Body of pancreas (tissue), 4 donors: ENCODE measurements at regions not wholly inside any gene's neighbourhood (a gene's known extent, or its start where the extent isn't known, plus 50 kb on each side); places are given as distances from the start of the nearest gene placed in this dataset.

Source experiments
- ATAC-seq: fragments of 150-250 bp; one replicate; pipeline ENCODE4 v1.9.1; 2016
- DNase-seq, 4 donors: peaks; one replicate each; pipeline ENCODE4 v3.0.0-alpha.2; 2019
- H3K27ac ChIP-seq, 4 donors: fragments of 200-600 bp; sonication (generic); 1 replicate in 3 of 4; 2 replicates in 1 of 4; pipeline versions ENCODE4 v1.5.1 to v1.6.1; 2016 to 2019; ENCODE audit warnings: mild to moderate bottlenecking in 1 of 4, mixed read lengths in 1 of 4, moderate library complexity in 1 of 4
- H3K27me3 ChIP-seq, 2 donors: fragments of 200-600 bp; sonication (generic); one replicate each; pipeline ENCODE4 v1.6.0; 2016; ENCODE audit warnings: mild to moderate bottlenecking in 1 of 2
- H3K36me3 ChIP-seq, 2 donors: fragments of 200-600 bp; sonication (generic); replicated peaks in 1 of 2; 2 replicates each; pipeline ENCODE4 v1.5.1; 2016; ENCODE audit warnings: low read depth in 2 of 2; ENCODE audit not compliant: insufficient read depth in 1 of 2
- H3K4me1 ChIP-seq: fragments of 200-600 bp; sonication (generic); one replicate; pipeline ENCODE4 v1.6.0; 2016
- H3K4me3 ChIP-seq, 2 donors: fragments of 200-600 bp; sonication (generic); 1 replicate in 1 of 2; 2 replicates in 1 of 2; pipeline ENCODE4 v1.5.1; 2016 to 2019
- H3K9me3 ChIP-seq, 3 donors: fragments of 200-600 bp; sonication (generic); 1 replicate in 2 of 3; 2 replicates in 1 of 3; pipeline ENCODE4 v1.5.1; 2016
- POLR2A ChIP-seq, 3 donors: fragments of 450-650 bp; IDR thresholded peaks; one replicate each; pipeline ENCODE4 v1.6.1; 2016; ENCODE audit warnings: antibody characterized with exemption in 3 of 3, mild to moderate bottlenecking in 2 of 3
- WGBS, 2 donors: methylation state at CpG; one replicate each; pipeline ENCODE4 v1.1.5; 2017; 5-methylcytosine and 5-hydroxymethylcytosine counted together
- intact Hi-C: fragments of 100-400 bp; cut with DNase I; formaldehyde crosslinking; loops from one replicate; pipeline ENCODE4 v1.15.1; 2023
- TF ChIP-seq, protein P1 (sequence below), 7 experiments: fragments of 450-650 bp in 4 of 7; fragments of 200-600 bp in 3 of 7; sonication (generic) in 3 of 7; IDR thresholded peaks; one replicate each; pipeline ENCODE4 v1.5.1; 2016 to 2019; ENCODE audit warnings: antibody characterized with exemption in 7 of 7

GRCh38 chr17:77375917-77376651 is 235.3 kb downstream of the SEC14L1 start:
- peak overlapping the region in 3 of 4 donors; percentile 78 to 93 (median 89) for H3K27ac ChIP-seq
- ATAC-seq: no peak
- no peaks in the 10 kb centered on the region for H3K9me3 ChIP-seq
- peaks cover 0 to 6% of the 10 kb centered on the region in 2 donors for H3K27me3 ChIP-seq
- 50 to 51% methylated on average over 11 to 20 of the region's 20 CpGs for WGBS, 2 donors
- H3K4me1 ChIP-seq: peaks cover 95% of the 10 kb centered on the region
- TF ChIP-seq, protein P1, sequence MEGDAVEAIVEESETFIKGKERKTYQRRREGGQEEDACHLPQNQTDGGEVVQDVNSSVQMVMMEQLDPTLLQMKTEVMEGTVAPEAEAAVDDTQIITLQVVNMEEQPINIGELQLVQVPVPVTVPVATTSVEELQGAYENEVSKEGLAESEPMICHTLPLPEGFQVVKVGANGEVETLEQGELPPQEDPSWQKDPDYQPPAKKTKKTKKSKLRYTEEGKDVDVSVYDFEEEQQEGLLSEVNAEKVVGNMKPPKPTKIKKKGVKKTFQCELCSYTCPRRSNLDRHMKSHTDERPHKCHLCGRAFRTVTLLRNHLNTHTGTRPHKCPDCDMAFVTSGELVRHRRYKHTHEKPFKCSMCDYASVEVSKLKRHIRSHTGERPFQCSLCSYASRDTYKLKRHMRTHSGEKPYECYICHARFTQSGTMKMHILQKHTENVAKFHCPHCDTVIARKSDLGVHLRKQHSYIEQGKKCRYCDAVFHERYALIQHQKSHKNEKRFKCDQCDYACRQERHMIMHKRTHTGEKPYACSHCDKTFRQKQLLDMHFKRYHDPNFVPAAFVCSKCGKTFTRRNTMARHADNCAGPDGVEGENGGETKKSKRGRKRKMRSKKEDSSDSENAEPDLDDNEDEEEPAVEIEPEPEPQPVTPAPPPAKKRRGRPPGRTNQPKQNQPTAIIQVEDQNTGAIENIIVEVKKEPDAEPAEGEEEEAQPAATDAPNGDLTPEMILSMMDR (IDR thresholded peaks at IDR 0.05): no peak
- TF ChIP-seq POLR2A (IDR thresholded peaks at IDR 0.05): peak in 1 of 3 donors; percentile 37
- H3K36me3 ChIP-seq: no peaks in the 10 kb centered on the region
- DNase-seq: peak in 1 of 4 donors; percentile 44
- intact Hi-C loops: no loop called here
- no peak overlapping the region for H3K4me3 ChIP-seq

DNA sequence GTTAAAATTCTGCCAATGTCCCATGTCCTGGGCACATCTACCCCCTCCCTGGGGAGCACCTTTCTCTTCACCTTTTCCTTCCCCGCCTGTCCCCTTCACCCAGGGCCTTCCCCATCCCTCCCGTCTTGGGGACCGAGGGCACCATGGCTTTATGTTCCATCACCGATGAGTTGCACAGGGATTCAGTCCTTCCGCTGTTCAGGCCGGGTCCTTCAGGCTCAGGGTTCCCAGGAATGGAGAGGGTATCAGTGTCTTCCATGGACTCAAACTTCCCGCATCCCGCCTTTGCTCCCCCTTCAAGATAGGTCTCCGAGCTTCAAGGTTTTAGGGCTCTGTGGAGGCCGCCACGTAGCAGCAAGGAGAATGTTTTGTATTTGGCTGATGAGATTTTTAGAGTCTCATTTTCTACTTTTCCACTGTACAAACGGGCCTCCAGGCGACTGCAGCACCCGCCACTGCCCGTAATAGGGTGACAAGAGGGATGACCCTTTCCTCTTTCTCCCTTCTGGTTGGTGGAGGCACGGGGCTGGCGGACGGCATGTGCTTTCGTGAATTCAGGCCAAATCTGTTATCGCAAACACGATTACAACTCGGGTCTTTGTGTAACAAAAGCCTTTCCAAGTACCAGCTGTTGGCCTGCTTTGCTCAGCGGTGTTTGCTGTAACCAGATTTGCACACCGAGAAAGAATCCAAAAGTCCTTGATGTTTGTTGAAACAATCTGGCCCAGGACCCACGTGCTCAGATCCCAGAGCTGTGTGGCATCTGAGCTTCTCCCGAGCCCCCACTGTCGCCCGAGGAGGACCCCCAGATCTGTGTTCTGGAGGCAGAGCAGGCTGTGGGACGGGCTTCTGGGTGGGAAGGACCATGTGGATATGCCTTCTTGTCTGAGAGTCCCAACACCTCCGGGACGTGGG is 236.3 kb downstream of the SEC14L1 start:
- Histone ChIP-seq H3K36me3 (no peaks in the 10 kb centered on the region), H3K4me1 (peaks cover 95% of the 10 kb centered on the region), H3K4me3 (no peak overlapping the region), H3K9me3 (no peaks in the 10 kb centered on the region), H3K27me3 (peaks cover 0 to 6% of the 10 kb centered on the region in 2 donors), H3K27ac (peak overlapping the region; percentile 9 to 93 (median 84))
- intact Hi-C loops: no loop called here
- 21 to 28% methylated on average over 24 to 31 of the region's 31 CpGs for WGBS, 2 donors
- ATAC-seq (peak; percentile 70), DNase-seq (peak; percentile 79 to 90 (median 86))
- TF ChIP-seq, protein P1 (IDR thresholded peaks at IDR 0.05): no peak
- TF ChIP-seq POLR2A (IDR thresholded peaks at IDR 0.05): peak in 2 of 3 donors; percentile 10 to 60

DNA sequence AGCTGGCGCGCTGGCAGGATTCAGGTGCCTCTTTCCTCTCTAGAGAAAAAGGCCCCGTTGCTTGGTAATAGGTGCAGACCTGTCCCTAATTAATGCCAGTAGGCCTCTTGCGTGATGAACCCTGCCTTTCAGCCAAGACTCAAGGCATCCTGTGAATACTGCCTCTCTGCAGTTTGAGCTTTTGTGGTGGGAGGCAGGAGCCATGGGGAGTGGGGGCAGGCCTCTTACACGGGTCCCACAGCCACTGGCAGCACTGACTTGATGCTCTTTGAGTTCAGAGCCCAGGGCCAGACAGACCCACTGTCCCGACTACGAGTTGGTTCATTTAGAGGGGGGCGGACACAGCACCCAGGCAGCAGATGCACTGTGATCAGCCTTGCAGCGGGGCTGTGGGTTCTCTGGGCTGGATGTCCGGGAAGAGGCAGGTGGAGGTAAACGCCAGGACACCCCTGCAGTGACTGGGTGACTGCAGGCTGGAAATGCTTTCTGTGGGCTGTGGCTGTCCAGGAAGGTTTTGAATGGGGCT is 237.0 kb downstream of the SEC14L1 start:
- peaks cover 0 to 6% of the 10 kb centered on the region in 2 donors for H3K27me3 ChIP-seq
- H3K27ac ChIP-seq: peak overlapping the region; percentile 4 to 93 (median 84)
- ATAC-seq: no peak
- 17 to 41% methylated on average over 1 to 11 of the region's 11 CpGs for WGBS, 2 donors
- H3K4me1 ChIP-seq: peaks cover 95% of the 10 kb centered on the region
- no peak for DNase-seq
- no peaks in the 10 kb centered on the region for H3K9me3 ChIP-seq
- intact Hi-C loops: no loop called here
- no peaks in the 10 kb centered on the region for H3K36me3 ChIP-seq
- no peak overlapping the region for H3K4me3 ChIP-seq
- no peak for TF ChIP-seq POLR2A (IDR thresholded peaks at IDR 0.05)
- TF ChIP-seq, protein P1 (IDR thresholded peaks at IDR 0.05): no peak

- intact Hi-C loops: no loop called here
- H3K27me3 ChIP-seq: peaks cover 0 to 6% of the 10 kb centered on the region in 2 donors
- H3K36me3 ChIP-seq: no peaks in the 10 kb centered on the region
- DNase-seq (no peak), ATAC-seq (no peak)
- H3K9me3 ChIP-seq: no peaks in the 10 kb centered on the region
- TF ChIP-seq, protein P1 (IDR thresholded peaks at IDR 0.05): no peak
- no peak for TF ChIP-seq POLR2A (IDR thresholded peaks at IDR 0.05)
- no peak overlapping the region for H3K4me3 ChIP-seq
- H3K4me1 ChIP-seq: peaks cover 98% of the 10 kb centered on the region
- H3K27ac ChIP-seq: peak overlapping the region in 3 of 4 donors; percentile 78 to 93 (median 89)
- 85 to 88% methylated on average over 14 to 22 of the region's 22 CpGs for WGBS, 2 donors
Measured at GRCh38 chr17:77378318-77379064, 237.7 kb downstream of the SEC14L1 start.
